GM12878 (cell line): ENCODE measurements at regions not wholly inside any gene's neighbourhood (a gene's known extent, or its start where the extent isn't known, plus 50 kb on each side); places are given as distances from the start of the nearest gene placed in this dataset.

Experiments
- ATAC-seq: fragments of 200-7000 bp; cut with Tn5 transposase; 3 replicates; pipeline ENCODE4 v1.9.1; 2020; ENCODE audit warnings: mild to moderate bottlenecking, moderate library complexity
- BruUV-seq: library from RNA; stranded (reverse); fragments of 400-500 nt; replicated peaks from 2 replicates; lab custom pipeline; 2021; lab: Mats Ljungman, UMichigan
- CTCF ChIA-PET: fragments of 300-600 bp; sonication (Branson Sonifier 250); formaldehyde crosslinking; extraction: SDS; loops from one replicate; lab custom pipeline; 2021; ENCODE audit warnings: inconsistent platforms; lab: Yijun Ruan, JAX
- POLR2A ChIA-PET: fragments of 350-600 bp; formaldehyde crosslinking; extraction: SDS; loops from one replicate; lab custom pipeline; 2021; ENCODE audit warnings: inconsistent platforms; lab: Charles Lee
- RAD21 ChIA-PET: fragments of 300-600 bp; sonication (Branson Sonifier 250); formaldehyde crosslinking; loops from one replicate; lab custom pipeline; 2023; ENCODE audit warnings: antibody characterized with exemption; ENCODE audit not compliant: unreplicated experiment; lab: Charles Lee
- SMC1A ChIA-PET: fragments of 300-600 bp; sonication (Branson Sonifier 250); formaldehyde crosslinking; loops from one replicate; lab custom pipeline; 2023; ENCODE audit not compliant: unreplicated experiment, uncharacterized antibody; lab: Charles Lee
- DNase-seq: peaks from one replicate; pipeline ENCODE4 v3.0.0-alpha.2; 2011; ENCODE audit warnings: low read depth, low spot score
- FAIRE-seq: peaks from 3 replicates; lab custom pipeline; 2011; peaks lifted over from hg19 to GRCh38; lab: Jason Lieb, UNC
- H2AFZ ChIP-seq: 2 replicates; pipeline ENCODE4 v1.6.0; 2011; ENCODE audit warnings: low read depth, low read length, control low read depth; ENCODE audit not compliant: control insufficient read depth
- H3K27ac ChIP-seq: 2 replicates; pipeline ENCODE4 v1.5.1; 2011; ENCODE audit warnings: control low read depth; ENCODE audit not compliant: control insufficient read depth, insufficient read depth
- H3K27me3 ChIP-seq, 2 experiments: replicated peaks in 1 of 2; 2 replicates each; pipeline versions ENCODE4 v1.6.0 to v1.6.1; 2011; ENCODE audit warnings: low read length in 1 of 2; ENCODE audit not compliant: control insufficient read depth in 2 of 2, insufficient read depth in 2 of 2
- H3K36me3 ChIP-seq, 2 experiments: 2 replicates each; pipeline ENCODE4 v1.5.1; 2011; ENCODE audit warnings: low read length in 1 of 2; ENCODE audit not compliant: control insufficient read depth in 2 of 2, insufficient read depth in 2 of 2
- H3K4me1 ChIP-seq: 2 replicates; pipeline ENCODE4 v1.6.1; 2011; ENCODE audit warnings: mild to moderate bottlenecking, low read length, moderate library complexity, mixed read lengths; ENCODE audit not compliant: control insufficient read depth, insufficient read depth
- H3K4me2 ChIP-seq: 2 replicates; pipeline ENCODE4 v1.6.0; 2011; ENCODE audit warnings: control low read depth; ENCODE audit not compliant: control insufficient read depth, insufficient read depth
- H3K4me3 ChIP-seq: fragments of 200-600 bp; sonication (generic); 2 replicates; pipeline ENCODE4 v1.5.1; 2016
- H3K79me2 ChIP-seq: 2 replicates; pipeline ENCODE4 v1.6.0; 2011; ENCODE audit warnings: low read length; ENCODE audit not compliant: control insufficient read depth, insufficient read depth
- H3K9ac ChIP-seq: 2 replicates; pipeline ENCODE4 v1.8.0; 2011; ENCODE audit warnings: low read length, control low read depth, mixed read lengths; ENCODE audit not compliant: control insufficient read depth, insufficient read depth
- H3K9me3 ChIP-seq: replicated peaks from 3 replicates; pipeline ENCODE4 v1.5.1; 2011; ENCODE audit warnings: mild to moderate bottlenecking, low read length; ENCODE audit not compliant: control insufficient read depth, insufficient read depth
- H4K20me1 ChIP-seq: 2 replicates; pipeline ENCODE4 v1.6.0; 2011; ENCODE audit not compliant: control insufficient read depth, insufficient read depth
- CREM ChIP-seq: IDR thresholded peaks from 2 replicates; pipeline ENCODE4 v1.6.1; 2014; ENCODE audit warnings: antibody characterized with exemption, low read depth
- EED ChIP-seq: sonication (generic); IDR thresholded peaks from 2 replicates; pipeline ENCODE4 v1.6.1; 2016; ENCODE audit warnings: antibody characterized with exemption, low read depth
- POLR2AphosphoS5 ChIP-seq: IDR thresholded peaks from 2 replicates; pipeline ENCODE4 v1.6.1; 2011; ENCODE audit warnings: mild to moderate bottlenecking, low read length, inconsistent platforms
- SMAD5 ChIP-seq: IDR thresholded peaks from 2 replicates; pipeline ENCODE4 v1.6.1; 2016; ENCODE audit warnings: antibody characterized with exemption, low read depth
- SMC3 ChIP-seq: IDR thresholded peaks from 2 replicates; pipeline ENCODE4 v1.6.1; 2011; ENCODE audit warnings: low read length, improper control_type of control experiment, borderline replicate concordance
- YBX1 ChIP-seq: fragments of 450-650 bp; IDR thresholded peaks from 2 replicates; pipeline ENCODE4 v1.6.1; 2016; ENCODE audit warnings: antibody characterized with exemption
- ZNF217 ChIP-seq: fragments of 450-650 bp; IDR thresholded peaks from 2 replicates; pipeline ENCODE4 v1.6.1; 2017; ENCODE audit warnings: antibody characterized with exemption, mild to moderate bottlenecking
- ZNF384 ChIP-seq: IDR thresholded peaks from 2 replicates; pipeline ENCODE4 v1.6.1; 2012; ENCODE audit warnings: low read depth, mild to moderate bottlenecking, low read length, improper control_type of control experiment, borderline replicate concordance
- WGBS: methylation state at CpG from one replicate; pipeline ENCODE4 v1.1.6; 2016; ENCODE audit warnings: low lambda C conversion rate; ENCODE audit not compliant: insufficient replicate concordance, insufficient coverage; ENCODE audit errors: missing lambda C conversion rate; 5-methylcytosine and 5-hydroxymethylcytosine counted together
- in situ Hi-C: fragments of 300-500 bp; cut with MboI; formaldehyde crosslinking; loops from 9 replicates; pipeline ENCODE4 v1.14.3; 2018; ENCODE audit warnings: mixed read lengths
- intact Hi-C: fragments of 100-400 bp; cut with micrococcal nuclease; formaldehyde crosslinking; loops from one replicate; pipeline ENCODE4 v1.14.2; 2022; ENCODE audit not compliant: unreplicated experiment
- TF ChIP-seq, protein P1 (sequence below): fragments of 450-650 bp; IDR thresholded peaks from 2 replicates; pipeline ENCODE4 v1.6.1; 2016; ENCODE audit warnings: mild to moderate bottlenecking, moderate library complexity, borderline replicate concordance

DNA sequence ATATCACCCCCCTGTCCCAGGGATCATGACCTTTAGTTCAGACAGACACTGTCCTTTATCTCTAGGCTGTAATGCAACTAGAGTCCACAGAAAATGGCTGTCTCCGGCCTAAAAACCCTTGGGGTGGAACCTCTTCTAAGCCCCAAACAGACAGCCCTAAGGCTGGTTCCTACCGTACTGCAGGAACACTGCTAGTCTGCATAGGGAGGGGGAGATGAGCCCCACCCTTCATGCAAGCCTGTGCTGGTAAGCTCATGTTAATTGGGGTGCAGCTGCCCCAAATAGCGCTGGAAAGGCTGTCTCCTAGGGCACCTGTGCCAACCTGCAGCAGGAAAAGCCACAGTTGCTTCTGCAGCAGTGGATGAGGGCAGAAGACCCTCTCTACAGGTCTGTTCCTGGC lies 252.1 kb upstream of the MDFIC2 start (continued):
- TF ChIP-seq, protein P1, sequence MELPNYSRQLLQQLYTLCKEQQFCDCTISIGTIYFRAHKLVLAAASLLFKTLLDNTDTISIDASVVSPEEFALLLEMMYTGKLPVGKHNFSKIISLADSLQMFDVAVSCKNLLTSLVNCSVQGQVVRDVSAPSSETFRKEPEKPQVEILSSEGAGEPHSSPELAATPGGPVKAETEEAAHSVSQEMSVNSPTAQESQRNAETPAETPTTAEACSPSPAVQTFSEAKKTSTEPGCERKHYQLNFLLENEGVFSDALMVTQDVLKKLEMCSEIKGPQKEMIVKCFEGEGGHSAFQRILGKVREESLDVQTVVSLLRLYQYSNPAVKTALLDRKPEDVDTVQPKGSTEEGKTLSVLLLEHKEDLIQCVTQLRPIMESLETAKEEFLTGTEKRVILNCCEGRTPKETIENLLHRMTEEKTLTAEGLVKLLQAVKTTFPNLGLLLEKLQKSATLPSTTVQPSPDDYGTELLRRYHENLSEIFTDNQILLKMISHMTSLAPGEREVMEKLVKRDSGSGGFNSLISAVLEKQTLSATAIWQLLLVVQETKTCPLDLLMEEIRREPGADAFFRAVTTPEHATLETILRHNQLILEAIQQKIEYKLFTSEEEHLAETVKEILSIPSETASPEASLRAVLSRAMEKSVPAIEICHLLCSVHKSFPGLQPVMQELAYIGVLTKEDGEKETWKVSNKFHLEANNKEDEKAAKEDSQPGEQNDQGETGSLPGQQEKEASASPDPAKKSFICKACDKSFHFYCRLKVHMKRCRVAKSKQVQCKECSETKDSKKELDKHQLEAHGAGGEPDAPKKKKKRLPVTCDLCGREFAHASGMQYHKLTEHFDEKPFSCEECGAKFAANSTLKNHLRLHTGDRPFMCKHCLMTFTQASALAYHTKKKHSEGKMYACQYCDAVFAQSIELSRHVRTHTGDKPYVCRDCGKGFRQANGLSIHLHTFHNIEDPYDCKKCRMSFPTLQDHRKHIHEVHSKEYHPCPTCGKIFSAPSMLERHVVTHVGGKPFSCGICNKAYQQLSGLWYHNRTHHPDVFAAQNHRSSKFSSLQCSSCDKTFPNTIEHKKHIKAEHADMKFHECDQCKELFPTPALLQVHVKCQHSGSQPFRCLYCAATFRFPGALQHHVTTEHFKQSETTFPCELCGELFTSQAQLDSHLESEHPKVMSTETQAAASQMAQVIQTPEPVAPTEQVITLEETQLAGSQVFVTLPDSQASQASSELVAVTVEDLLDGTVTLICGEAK: no peak
- TF ChIP-seq ZNF384: no peak
- TF ChIP-seq ZNF217: no peak
- TF ChIP-seq POLR2AphosphoS5: no peak
- no peak for TF ChIP-seq YBX1
- no peak for TF ChIP-seq CREM
- TF ChIP-seq, all 136 proteins: peak for 0

DNA sequence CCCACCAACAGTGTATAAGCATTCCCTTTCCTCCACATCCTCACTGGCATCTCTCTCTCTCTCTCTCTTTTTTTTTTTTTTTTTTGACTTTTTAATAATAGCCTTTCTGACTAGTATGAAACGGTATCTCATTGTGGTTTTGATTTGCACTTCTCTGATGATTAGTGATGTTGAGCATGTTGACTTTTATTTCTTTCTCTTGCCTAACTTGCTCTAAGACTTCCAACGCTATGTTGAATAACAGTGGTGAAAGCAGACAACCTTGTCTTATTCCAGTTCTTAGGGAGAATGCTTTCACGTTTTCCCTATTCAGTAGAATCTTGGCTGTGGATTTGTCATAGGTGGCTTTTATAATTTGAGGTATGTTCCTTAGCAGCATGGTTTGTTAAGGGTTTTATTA lies 249.4 kb upstream of the MDFIC2 start:
- no peaks in the 10 kb centered on the region for H3K79me2 ChIP-seq
- no peaks in the 10 kb centered on the region for H3K4me1 ChIP-seq
- TF ChIP-seq SMAD5: no peak
- TF ChIP-seq EED: no peak
- no peak for TF ChIP-seq SMC3
- no peak for FAIRE-seq
- no peaks in the 10 kb centered on the region for H3K27me3 ChIP-seq
- H3K9me3 ChIP-seq: no peaks in the 10 kb centered on the region
- DNase-seq: no peak
- H3K9ac ChIP-seq: no peak overlapping the region
- POLR2A ChIA-PET: no interaction called here
- intact Hi-C loops: no loop called here
- CTCF ChIA-PET: interaction anchor here (1.2 kb wide), 1 partner anchor 14 kb away, joined by 3 read pairs; no protein-coding TSS in a partner anchor
- SMC1A ChIA-PET: no interaction called here
- H3K4me3 ChIP-seq: no peak overlapping the region
- ATAC-seq: no peak
- H3K36me3 ChIP-seq: no peaks in the 10 kb centered on the region
- RAD21 ChIA-PET: no interaction called here
- H3K27ac ChIP-seq: no peak overlapping the region
- H2AFZ ChIP-seq: no peak overlapping the region
- H3K4me2 ChIP-seq: no peak overlapping the region
- in situ Hi-C loops: no loop called here
- no TSS peak for BruUV-seq
- H4K20me1 ChIP-seq: no peaks in the 10 kb centered on the region
- WGBS: 0% methylated on average over 3 of the region's 3 CpGs
